Osteoblast (primary cell): ENCODE measurements at regions not wholly inside any gene's neighbourhood (a gene's known extent, or its start where the extent isn't known, plus 50 kb on each side); places are given as distances from the start of the nearest gene placed in this dataset.

ENCODE experiments used
- DNase-seq: peaks from one replicate; pipeline ENCODE4 v3.0.0; 2011; ENCODE audit warnings: low spot score, mixed read lengths; ENCODE audit not compliant: insufficient read length; ENCODE audit errors: missing footprints
- H2AFZ ChIP-seq: 2 replicates; pipeline ENCODE4 v1.6.0; 2011; ENCODE audit warnings: mild to moderate bottlenecking, low read length
- H3K27ac ChIP-seq: 2 replicates; pipeline ENCODE4 v1.5.1; 2011; ENCODE audit warnings: mild to moderate bottlenecking, low read depth, low read length, moderate library complexity
- H3K27me3 ChIP-seq: 2 replicates; pipeline ENCODE4 v1.6.0; 2012; ENCODE audit warnings: mild to moderate bottlenecking, control low read depth, inconsistent platforms, low read length, moderate library complexity; ENCODE audit not compliant: insufficient read depth
- H3K36me3 ChIP-seq: 2 replicates; pipeline ENCODE4 v1.5.1; 2011; ENCODE audit warnings: mild to moderate bottlenecking, low read length, control low read depth, moderate library complexity; ENCODE audit not compliant: insufficient read depth
- H3K4me1 ChIP-seq: 2 replicates; pipeline ENCODE4 v1.5.1; 2011; ENCODE audit warnings: mild to moderate bottlenecking, low read length, control low read depth, moderate library complexity; ENCODE audit not compliant: insufficient read depth
- H3K4me2 ChIP-seq: 2 replicates; pipeline ENCODE4 v1.6.0; 2011; ENCODE audit warnings: mild to moderate bottlenecking, low read length; ENCODE audit not compliant: insufficient read depth
- H3K4me3 ChIP-seq: fragments of 200-600 bp; sonication (generic); 3 replicates; pipeline ENCODE4 v1.5.1; 2012; ENCODE audit warnings: mild to moderate bottlenecking, low read length, inconsistent platforms; ENCODE audit not compliant: insufficient read depth
- H3K79me2 ChIP-seq: 2 replicates; pipeline ENCODE4 v1.6.0; 2012; ENCODE audit warnings: mild to moderate bottlenecking, low read length, control low read depth, inconsistent platforms; ENCODE audit not compliant: insufficient read depth
- H3K9me3 ChIP-seq: 2 replicates; pipeline ENCODE4 v1.5.1; 2011; ENCODE audit warnings: low read depth, low read length, control low read depth
- H4K20me1 ChIP-seq: 2 replicates; pipeline ENCODE4 v1.6.0; 2012; ENCODE audit warnings: mild to moderate bottlenecking, low read length, control low read depth; ENCODE audit not compliant: insufficient read depth
- TF ChIP-seq, protein P1 (sequence below): IDR thresholded peaks from 2 replicates; pipeline ENCODE4 v1.5.1; 2011; ENCODE audit warnings: mild to moderate bottlenecking, low read depth, low read length, moderate library complexity; ENCODE audit errors: extremely low read depth

DNA sequence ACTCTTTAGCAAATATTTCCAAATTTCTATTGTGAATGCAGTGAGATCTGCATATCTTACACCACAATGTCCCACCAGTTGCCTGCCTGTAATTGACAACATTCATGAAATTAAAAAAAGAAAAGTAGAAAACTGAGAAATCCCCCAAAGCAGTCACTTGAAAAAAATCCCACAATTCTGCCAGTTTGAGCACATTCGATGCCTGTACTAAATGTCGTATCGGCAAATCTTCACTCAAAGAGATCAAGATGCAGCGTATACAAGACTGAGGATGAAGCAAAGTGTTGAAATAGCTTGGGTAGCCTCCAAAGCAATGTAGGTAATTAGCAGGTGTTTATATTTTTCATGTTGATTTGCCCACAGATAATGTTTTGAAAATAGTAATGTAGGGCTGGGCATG, 186.7 kb upstream of the ZEB2 start:
- peaks cover 5% of the 10 kb centered on the region for H3K4me1 ChIP-seq

DNA sequence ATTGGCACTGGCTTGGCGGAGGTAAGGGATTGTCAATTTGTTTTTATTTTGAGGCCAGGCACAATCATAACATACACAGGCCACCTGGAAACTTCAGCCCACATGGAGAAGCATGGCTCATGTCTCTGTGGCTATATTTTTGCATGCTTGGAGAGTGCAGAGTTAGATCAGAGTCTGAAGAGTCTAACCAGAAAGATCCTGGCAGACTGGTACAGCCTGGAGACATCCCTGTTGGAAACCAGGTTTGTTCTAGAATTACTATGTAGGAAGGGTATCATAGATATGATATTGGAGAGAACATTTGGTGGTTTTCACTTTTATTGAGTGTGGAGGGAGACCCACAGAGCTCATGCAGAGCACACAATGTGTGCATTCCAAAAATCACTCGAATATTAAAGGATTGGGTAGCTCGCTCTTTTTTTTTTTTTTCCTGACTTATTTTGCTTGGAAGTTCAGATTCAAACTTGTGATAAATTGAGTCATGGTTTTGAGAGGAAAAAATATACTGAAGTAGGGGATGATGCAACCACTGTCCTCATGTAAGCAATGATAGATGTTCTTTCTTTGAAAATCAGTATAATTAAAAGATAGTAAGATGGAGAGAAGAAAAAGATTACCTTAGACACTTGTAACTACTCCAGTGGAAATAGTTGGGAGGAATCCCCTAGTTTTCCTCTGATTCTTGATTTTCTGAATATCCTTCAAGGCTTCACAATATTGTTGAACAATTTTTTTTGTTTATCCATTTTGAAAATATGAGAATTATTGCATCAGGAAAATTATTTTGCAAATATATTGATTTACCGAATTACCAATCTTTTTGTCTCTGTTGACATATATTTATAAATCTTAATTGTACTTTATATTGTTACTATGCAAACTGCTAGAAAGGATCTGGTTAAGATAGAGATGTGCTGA, 185.7 kb upstream of the ZEB2 start:
- TF ChIP-seq, protein P1, sequence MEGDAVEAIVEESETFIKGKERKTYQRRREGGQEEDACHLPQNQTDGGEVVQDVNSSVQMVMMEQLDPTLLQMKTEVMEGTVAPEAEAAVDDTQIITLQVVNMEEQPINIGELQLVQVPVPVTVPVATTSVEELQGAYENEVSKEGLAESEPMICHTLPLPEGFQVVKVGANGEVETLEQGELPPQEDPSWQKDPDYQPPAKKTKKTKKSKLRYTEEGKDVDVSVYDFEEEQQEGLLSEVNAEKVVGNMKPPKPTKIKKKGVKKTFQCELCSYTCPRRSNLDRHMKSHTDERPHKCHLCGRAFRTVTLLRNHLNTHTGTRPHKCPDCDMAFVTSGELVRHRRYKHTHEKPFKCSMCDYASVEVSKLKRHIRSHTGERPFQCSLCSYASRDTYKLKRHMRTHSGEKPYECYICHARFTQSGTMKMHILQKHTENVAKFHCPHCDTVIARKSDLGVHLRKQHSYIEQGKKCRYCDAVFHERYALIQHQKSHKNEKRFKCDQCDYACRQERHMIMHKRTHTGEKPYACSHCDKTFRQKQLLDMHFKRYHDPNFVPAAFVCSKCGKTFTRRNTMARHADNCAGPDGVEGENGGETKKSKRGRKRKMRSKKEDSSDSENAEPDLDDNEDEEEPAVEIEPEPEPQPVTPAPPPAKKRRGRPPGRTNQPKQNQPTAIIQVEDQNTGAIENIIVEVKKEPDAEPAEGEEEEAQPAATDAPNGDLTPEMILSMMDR = no peak
- Histone ChIP-seq H4K20me1 (no peaks in the 10 kb centered on the region), H3K27me3 (no peaks in the 10 kb centered on the region), H3K9me3 (no peaks in the 10 kb centered on the region), H3K79me2 (no peaks in the 10 kb centered on the region), H3K4me2 (no peak overlapping the region), H2AFZ (peak overlapping the region; percentile 64), H3K4me3 (no peak overlapping the region), H3K36me3 (no peaks in the 10 kb centered on the region), H3K4me1 (peaks cover 5% of the 10 kb centered on the region), H3K27ac (no peak overlapping the region)
- DNase-seq = no peak

More for the DNA sequence above, 186.7 kb upstream of the ZEB2 start:
- Histone ChIP-seq H4K20me1 (no peaks in the 10 kb centered on the region), H3K36me3 (no peaks in the 10 kb centered on the region), H3K27me3 (no peaks in the 10 kb centered on the region), H3K4me3 (no peak overlapping the region), H3K4me2 (no peak overlapping the region), H3K79me2 (no peaks in the 10 kb centered on the region), H3K9me3 (no peaks in the 10 kb centered on the region), H2AFZ (no peak overlapping the region), H3K27ac (no peak overlapping the region)
- no peak for DNase-seq
- TF ChIP-seq, protein P1 = no peak

DNA sequence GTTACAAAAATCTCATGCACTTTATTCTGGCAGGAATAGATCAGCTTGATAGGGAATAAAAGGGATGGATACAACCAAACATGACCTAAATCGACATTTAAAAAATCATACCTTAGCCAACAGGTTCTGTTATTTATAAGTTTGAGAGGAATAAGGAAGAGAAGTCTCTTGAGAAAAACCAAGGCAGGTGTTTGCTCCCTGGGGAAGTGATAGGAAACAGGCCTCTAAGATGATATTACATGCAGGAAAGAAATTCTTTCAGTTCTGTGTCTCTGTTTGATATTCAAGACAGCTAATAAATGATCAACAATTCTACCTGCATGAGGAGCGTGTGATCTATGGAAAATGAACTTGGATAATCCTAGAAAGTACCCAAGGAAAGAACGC, 184.8 kb upstream of the ZEB2 start:
- no peak for DNase-seq
- TF ChIP-seq, protein P1 = no peak
- H3K27me3 ChIP-seq = no peaks in the 10 kb centered on the region
- peaks cover 5% of the 10 kb centered on the region for H3K4me1 ChIP-seq
- H2AFZ ChIP-seq = no peak overlapping the region
- H3K4me3 ChIP-seq = no peak overlapping the region
- no peaks in the 10 kb centered on the region for H3K79me2 ChIP-seq
- H3K9me3 ChIP-seq = no peaks in the 10 kb centered on the region
- H4K20me1 ChIP-seq = no peaks in the 10 kb centered on the region
- no peaks in the 10 kb centered on the region for H3K36me3 ChIP-seq
- H3K27ac ChIP-seq = no peak overlapping the region
- H3K4me2 ChIP-seq = no peak overlapping the region

DNA sequence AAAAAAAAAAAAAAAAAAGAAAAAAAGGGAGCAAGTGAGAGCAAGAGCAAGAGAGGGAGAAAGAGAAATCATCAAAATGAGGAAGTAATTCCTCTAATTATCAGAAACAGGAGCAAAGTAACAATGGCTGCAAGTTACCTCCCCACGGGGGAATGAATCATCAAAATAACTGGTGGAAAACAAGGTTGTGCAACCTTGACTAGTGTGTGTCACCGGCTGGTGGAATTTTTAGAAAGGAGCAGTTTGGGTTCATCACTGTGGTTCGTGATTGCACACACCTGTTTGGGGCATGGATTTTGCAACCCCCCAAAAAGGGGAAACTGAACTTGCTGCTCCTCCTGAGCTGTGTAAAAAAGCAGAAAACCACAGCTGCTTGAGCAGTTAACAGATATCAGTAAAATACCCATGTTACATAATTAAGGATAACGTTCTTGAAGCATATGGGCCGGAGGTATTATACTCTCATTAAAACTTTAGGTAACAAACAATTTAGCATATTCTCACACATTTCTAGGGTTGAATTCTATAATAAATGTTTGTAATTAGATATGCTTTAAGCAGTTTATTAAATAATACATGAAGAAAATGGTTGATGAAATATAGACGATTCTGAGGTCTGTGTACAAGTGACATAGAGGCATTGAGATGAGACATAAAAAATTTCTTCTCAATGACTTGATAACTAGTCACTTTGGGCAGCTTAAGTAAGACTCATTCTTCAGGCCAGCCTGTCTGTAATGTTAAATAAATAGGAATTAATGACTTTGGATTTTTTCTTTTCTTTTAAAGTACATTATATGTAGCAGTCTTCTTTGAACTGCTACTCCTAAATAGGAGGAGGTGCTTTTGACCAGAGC, 184.2 kb upstream of the ZEB2 start:
- Histone ChIP-seq H3K4me3 (no peak overlapping the region), H3K27me3 (no peaks in the 10 kb centered on the region), H3K4me2 (no peak overlapping the region), H3K27ac (no peak overlapping the region), H3K9me3 (no peaks in the 10 kb centered on the region), H3K79me2 (no peaks in the 10 kb centered on the region), H2AFZ (no peak overlapping the region), H4K20me1 (no peaks in the 10 kb centered on the region), H3K36me3 (no peaks in the 10 kb centered on the region), H3K4me1 (peaks cover 5% of the 10 kb centered on the region)
- DNase-seq = no peak
- TF ChIP-seq, protein P1 = no peak
